ENCODE measurements at regions not wholly inside any gene's neighbourhood (a gene's known extent, or its start where the extent isn't known, plus 50 kb on each side); places are given as distances from the start of the nearest gene placed in this dataset.

- no peak for TF ChIP-seq CTCF (conservative IDR thresholded peaks at IDR 0.05; ENCODE audit: low read depth, low read length)
- TF ChIP-seq RCOR1 (IDR thresholded peaks at IDR 0.05; ENCODE audit: insufficient replicate concordance, low read length) = no peak
- TF ChIP-seq POLR2A (IDR thresholded peaks at IDR 0.05; ENCODE audit: low read depth, low read length) = no peak
- no peak for TF ChIP-seq MAZ (IDR thresholded peaks at IDR 0.05; ENCODE audit: borderline replicate concordance, low read depth, low read length)
- TF ChIP-seq USF2 (IDR thresholded peaks at IDR 0.05; ENCODE audit: low read depth, low read length) = no peak
- no peak for TF ChIP-seq FOS (IDR thresholded peaks at IDR 0.05; ENCODE audit: low read depth, low read length)
- TF ChIP-seq CEBPB (IDR thresholded peaks at IDR 0.05; ENCODE audit: low read depth, low read length) = no peak
- no peak for TF ChIP-seq SMC3 (IDR thresholded peaks at IDR 0.05; ENCODE audit: low read depth, low read length)
- TF ChIP-seq CHD1 (IDR thresholded peaks at IDR 0.05; ENCODE audit: low read depth, low read length) = no peak
- no peak for TF ChIP-seq RAD21 (IDR thresholded peaks at IDR 0.05; ENCODE audit: low read length)
Observed at GRCh38 chr11:120021978-120022377, 115.9 kb downstream of the TRIM29 start.

Measured in IMR-90 (cell line).